NB4 (cell line): ENCODE measurements at regions not wholly inside any gene's neighbourhood (a gene's known extent, or its start where the extent isn't known, plus 50 kb on each side); places are given as distances from the start of the nearest gene placed in this dataset.
"Not testable (repeated sequence)": the region's sequence is repeated elsewhere in the genome, so short reads cannot be mapped to it uniquely, and the experiment has no call there.

Experiments
- MAX ChIP-seq: IDR thresholded peaks from 2 replicates; pipeline ENCODE4 v1.6.1; 2011; ENCODE audit warnings: low read depth, low read length
- MYC ChIP-seq: IDR thresholded peaks from 2 replicates; pipeline ENCODE4 v1.6.1; 2011; ENCODE audit warnings: low read depth, low read length
- POLR2A ChIP-seq: IDR thresholded peaks from 2 replicates; pipeline ENCODE4 v1.6.1; 2011; ENCODE audit warnings: mild to moderate bottlenecking; ENCODE audit not compliant: insufficient read length; ENCODE audit errors: extremely low read depth
- TF ChIP-seq, protein P1 (sequence below): IDR thresholded peaks from one replicate; pipeline ENCODE4 v1.5.1; 2012; ENCODE audit warnings: low read depth, low read length

GRCh38 chr6:56824431-56824830 lies 130.5 kb upstream of the BEND6 start:
- TF ChIP-seq, protein P1, sequence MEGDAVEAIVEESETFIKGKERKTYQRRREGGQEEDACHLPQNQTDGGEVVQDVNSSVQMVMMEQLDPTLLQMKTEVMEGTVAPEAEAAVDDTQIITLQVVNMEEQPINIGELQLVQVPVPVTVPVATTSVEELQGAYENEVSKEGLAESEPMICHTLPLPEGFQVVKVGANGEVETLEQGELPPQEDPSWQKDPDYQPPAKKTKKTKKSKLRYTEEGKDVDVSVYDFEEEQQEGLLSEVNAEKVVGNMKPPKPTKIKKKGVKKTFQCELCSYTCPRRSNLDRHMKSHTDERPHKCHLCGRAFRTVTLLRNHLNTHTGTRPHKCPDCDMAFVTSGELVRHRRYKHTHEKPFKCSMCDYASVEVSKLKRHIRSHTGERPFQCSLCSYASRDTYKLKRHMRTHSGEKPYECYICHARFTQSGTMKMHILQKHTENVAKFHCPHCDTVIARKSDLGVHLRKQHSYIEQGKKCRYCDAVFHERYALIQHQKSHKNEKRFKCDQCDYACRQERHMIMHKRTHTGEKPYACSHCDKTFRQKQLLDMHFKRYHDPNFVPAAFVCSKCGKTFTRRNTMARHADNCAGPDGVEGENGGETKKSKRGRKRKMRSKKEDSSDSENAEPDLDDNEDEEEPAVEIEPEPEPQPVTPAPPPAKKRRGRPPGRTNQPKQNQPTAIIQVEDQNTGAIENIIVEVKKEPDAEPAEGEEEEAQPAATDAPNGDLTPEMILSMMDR, result not testable (repeated sequence)
- TF ChIP-seq POLR2A, MYC, MAX: not testable (repeated sequence)
